ENCODE measurements at regions not wholly inside any gene's neighbourhood (a gene's known extent, or its start where the extent isn't known, plus 50 kb on each side); places are given as distances from the start of the nearest gene placed in this dataset.

GRCh38 chr12:58272461-58272860, 331.1 kb downstream of the ATP23 start:
- H3K27ac ChIP-seq (ENCODE audit: low read length), result no peak overlapping the region
- 0 out of 2 replicates have a peak, but pooled peaks cover 3% of the 10 kb centered on the region for H3K4me1 ChIP-seq (ENCODE audit: insufficient read depth, low read length)
- no peak overlapping the region for H3K4me3 ChIP-seq (ENCODE audit: low read length)
- intact Hi-C loops (cut with micrococcal nuclease), result no loop called here
- H2AFZ ChIP-seq (ENCODE audit: low read length), result no peak overlapping the region
- no peaks in the 10 kb centered on the region for H3K79me2 ChIP-seq (ENCODE audit: low read length)
- ATAC-seq (no peak), DNase-seq (no peak)
- ChIA-PET POLR2A (ENCODE audit: unreplicated experiment) (no interaction called here), CTCF (no interaction called here)
- no peaks in the 10 kb centered on the region for H3K36me3 ChIP-seq (ENCODE audit: low read depth, low read length)
- no TSS peak for BruUV-seq (replicated peaks)
- H3K9me2 ChIP-seq (replicated peaks; ENCODE audit: low read length), result no peaks in the 10 kb centered on the region
- no peaks in the 10 kb centered on the region for H4K20me1 ChIP-seq (ENCODE audit: low read length)
- TF ChIP-seq EZH2phosphoT487 (IDR thresholded peaks at IDR 0.05; ENCODE audit: borderline replicate concordance, low read length) (no peak), EZH2 (IDR thresholded peaks at IDR 0.05; ENCODE audit: low read length, unreplicated experiment) (no peak)
- TF ChIP-seq, protein P1, sequence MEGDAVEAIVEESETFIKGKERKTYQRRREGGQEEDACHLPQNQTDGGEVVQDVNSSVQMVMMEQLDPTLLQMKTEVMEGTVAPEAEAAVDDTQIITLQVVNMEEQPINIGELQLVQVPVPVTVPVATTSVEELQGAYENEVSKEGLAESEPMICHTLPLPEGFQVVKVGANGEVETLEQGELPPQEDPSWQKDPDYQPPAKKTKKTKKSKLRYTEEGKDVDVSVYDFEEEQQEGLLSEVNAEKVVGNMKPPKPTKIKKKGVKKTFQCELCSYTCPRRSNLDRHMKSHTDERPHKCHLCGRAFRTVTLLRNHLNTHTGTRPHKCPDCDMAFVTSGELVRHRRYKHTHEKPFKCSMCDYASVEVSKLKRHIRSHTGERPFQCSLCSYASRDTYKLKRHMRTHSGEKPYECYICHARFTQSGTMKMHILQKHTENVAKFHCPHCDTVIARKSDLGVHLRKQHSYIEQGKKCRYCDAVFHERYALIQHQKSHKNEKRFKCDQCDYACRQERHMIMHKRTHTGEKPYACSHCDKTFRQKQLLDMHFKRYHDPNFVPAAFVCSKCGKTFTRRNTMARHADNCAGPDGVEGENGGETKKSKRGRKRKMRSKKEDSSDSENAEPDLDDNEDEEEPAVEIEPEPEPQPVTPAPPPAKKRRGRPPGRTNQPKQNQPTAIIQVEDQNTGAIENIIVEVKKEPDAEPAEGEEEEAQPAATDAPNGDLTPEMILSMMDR (conservative IDR thresholded peaks at IDR 0.05; ENCODE audit: low read depth, low read length), result no peak
- H3K9me3 ChIP-seq (ENCODE audit: low read length), result peaks cover 9% of the 10 kb centered on the region
- H3K4me2 ChIP-seq (ENCODE audit: low read length), result no peak overlapping the region
- no peaks in the 10 kb centered on the region for H3K27me3 ChIP-seq (ENCODE audit: low read length)
- no peaks in the 10 kb centered on the region for H3F3A ChIP-seq (ENCODE audit: low read length, unreplicated experiment)
- no peak overlapping the region for H3K9ac ChIP-seq (ENCODE audit: low read length)

DNA sequence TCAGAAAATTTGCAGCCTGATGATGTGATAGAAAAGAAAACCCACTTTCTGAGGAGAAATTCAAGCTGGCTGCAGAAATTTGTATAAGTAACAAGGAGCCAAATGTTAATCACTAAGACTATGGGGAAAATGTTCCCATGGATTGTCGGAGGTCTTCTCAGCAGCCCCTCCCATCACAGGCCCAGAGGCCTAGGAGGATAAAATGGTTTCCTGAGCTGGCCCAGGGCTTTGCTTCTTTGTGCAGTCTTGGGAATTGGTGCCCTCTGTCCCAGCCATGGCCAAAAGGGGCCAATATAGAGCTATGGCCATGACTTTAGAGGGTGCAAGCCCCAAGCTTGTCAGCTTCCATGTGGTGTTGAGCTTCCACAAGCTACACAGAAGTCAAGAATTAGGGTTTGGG, 335.9 kb downstream of the ATP23 start:
- no peak overlapping the region for H3K4me2 ChIP-seq (ENCODE audit: low read length)
- H3K4me3 ChIP-seq (ENCODE audit: low read length), result no peak overlapping the region
- no peaks in the 10 kb centered on the region for H3F3A ChIP-seq (ENCODE audit: low read length, unreplicated experiment)
- CTCF ChIA-PET, result no interaction called here
- no TSS peak for BruUV-seq (replicated peaks)
- POLR2A ChIA-PET (ENCODE audit: unreplicated experiment), result no interaction called here
- no peak overlapping the region for H3K9ac ChIP-seq (ENCODE audit: low read length)
- H3K36me3 ChIP-seq (ENCODE audit: low read depth, low read length), result no peaks in the 10 kb centered on the region
- H3K9me3 ChIP-seq (ENCODE audit: low read length), result peaks cover 23% of the 10 kb centered on the region
- H3K27me3 ChIP-seq (ENCODE audit: low read length), result no peaks in the 10 kb centered on the region
- no peaks in the 10 kb centered on the region for H3K9me2 ChIP-seq (replicated peaks; ENCODE audit: low read length)
- no peaks in the 10 kb centered on the region for H4K20me1 ChIP-seq (ENCODE audit: low read length)
- H3K79me2 ChIP-seq (ENCODE audit: low read length), result no peaks in the 10 kb centered on the region
- TF ChIP-seq, protein P1 (conservative IDR thresholded peaks at IDR 0.05; ENCODE audit: low read depth, low read length), result no peak
- TF ChIP-seq EZH2phosphoT487 (IDR thresholded peaks at IDR 0.05; ENCODE audit: borderline replicate concordance, low read length) (no peak), EZH2 (IDR thresholded peaks at IDR 0.05; ENCODE audit: low read length, unreplicated experiment) (no peak)
- H2AFZ ChIP-seq (ENCODE audit: low read length), result no peak overlapping the region
- no peak overlapping the region for H3K27ac ChIP-seq (ENCODE audit: low read length)
- ATAC-seq, result no peak
- DNase-seq, result no peak
- intact Hi-C loops (cut with micrococcal nuclease), result no loop called here
- H3K4me1 ChIP-seq (ENCODE audit: insufficient read depth, low read length), result 0 out of 2 replicates have a peak, but pooled peaks cover 3% of the 10 kb centered on the region

- POLR2A ChIA-PET (ENCODE audit: unreplicated experiment), result interaction anchor here (0.5 kb wide), 1 partner anchor 86 kb away, joined by 3 read pairs; no protein-coding TSS in a partner anchor
- no peaks in the 10 kb centered on the region for H3F3A ChIP-seq (ENCODE audit: low read length, unreplicated experiment)
- H3K4me2 ChIP-seq (ENCODE audit: low read length), result no peak overlapping the region
- no peak overlapping the region for H3K4me3 ChIP-seq (ENCODE audit: low read length)
- ATAC-seq, result no peak
- H2AFZ ChIP-seq (ENCODE audit: low read length), result no peak overlapping the region
- H3K27ac ChIP-seq (ENCODE audit: low read length), result no peak overlapping the region
- DNase-seq, result no peak
- intact Hi-C loops (cut with micrococcal nuclease), result no loop called here
- no peaks in the 10 kb centered on the region for H3K27me3 ChIP-seq (ENCODE audit: low read length)
- no peaks in the 10 kb centered on the region for H3K9me2 ChIP-seq (replicated peaks; ENCODE audit: low read length)
- no peak for TF ChIP-seq EZH2phosphoT487 (IDR thresholded peaks at IDR 0.05; ENCODE audit: borderline replicate concordance, low read length)
- TF ChIP-seq, protein P1 (conservative IDR thresholded peaks at IDR 0.05; ENCODE audit: low read depth, low read length), result no peak
- no peak for TF ChIP-seq EZH2 (IDR thresholded peaks at IDR 0.05; ENCODE audit: low read length, unreplicated experiment)
- BruUV-seq (replicated peaks), result no TSS peak
- no peak overlapping the region for H3K9ac ChIP-seq (ENCODE audit: low read length)
- no peaks in the 10 kb centered on the region for H4K20me1 ChIP-seq (ENCODE audit: low read length)
- H3K36me3 ChIP-seq (ENCODE audit: low read depth, low read length), result no peaks in the 10 kb centered on the region
- CTCF ChIA-PET, result no interaction called here
- no peaks in the 10 kb centered on the region for H3K79me2 ChIP-seq (ENCODE audit: low read length)
- no peaks in the 10 kb centered on the region for H3K4me1 ChIP-seq (ENCODE audit: insufficient read depth, low read length)
- H3K9me3 ChIP-seq (ENCODE audit: low read length), result peaks cover 4% of the 10 kb centered on the region
These were observed 342.2 kb downstream of the ATP23 start for GRCh38 chr12:58283553-58283952.
